MM.1S (cell line): ENCODE measurements at regions not wholly inside any gene's neighbourhood (a gene's known extent, or its start where the extent isn't known, plus 50 kb on each side); places are given as distances from the start of the nearest gene placed in this dataset.

Source experiments
- DNase-seq: peaks from one replicate; pipeline ENCODE4 v3.0.0-alpha.2; 2015
- H2AFZ ChIP-seq: fragments of 300-600 bp; sonication (generic); 2 replicates; pipeline ENCODE4 v1.6.0; 2016; ENCODE audit warnings: antibody characterized with exemption, low read length
- H3F3A ChIP-seq: fragments of 300-600 bp; sonication (generic); 2 replicates; pipeline ENCODE4 v1.6.1; 2016; ENCODE audit warnings: mild to moderate bottlenecking, antibody characterized with exemption, low read length, moderate library complexity, mixed read lengths; ENCODE audit not compliant: insufficient read depth
- H3K27ac ChIP-seq: fragments of 300-600 bp; sonication (generic); 2 replicates; pipeline ENCODE4 v1.5.1; 2016; ENCODE audit warnings: mild to moderate bottlenecking, low read length
- H3K27me3 ChIP-seq: fragments of 300-600 bp; sonication (generic); replicated peaks from 2 replicates; pipeline ENCODE4 v1.6.0; 2016; ENCODE audit warnings: low read length; ENCODE audit not compliant: insufficient read depth
- H3K36me3 ChIP-seq: fragments of 300-600 bp; sonication (generic); replicated peaks from 2 replicates; pipeline ENCODE4 v1.6.1; 2016; ENCODE audit warnings: mild to moderate bottlenecking, low read length, mixed read lengths; ENCODE audit not compliant: insufficient read depth
- H3K4me1 ChIP-seq: fragments of 300-600 bp; sonication (generic); 2 replicates; pipeline ENCODE4 v1.6.1; 2016; ENCODE audit warnings: low read length, mixed read lengths
- H3K4me2 ChIP-seq: fragments of 300-600 bp; sonication (generic); 2 replicates; pipeline ENCODE4 v1.6.0; 2016; ENCODE audit warnings: low read depth, low read length
- H3K4me3 ChIP-seq: fragments of 300-600 bp; sonication (generic); 2 replicates; pipeline ENCODE4 v1.5.1; 2016; ENCODE audit warnings: low read length, mixed read lengths
- H3K79me2 ChIP-seq: fragments of 300-600 bp; sonication (generic); 2 replicates; pipeline ENCODE4 v1.6.1; 2016; ENCODE audit warnings: mixed run types, low read length, mixed read lengths
- H3K9ac ChIP-seq: fragments of 300-600 bp; sonication (generic); 2 replicates; pipeline ENCODE4 v1.6.1; 2016; ENCODE audit warnings: low read length, mixed read lengths
- H3K9me2 ChIP-seq: fragments of 300-600 bp; sonication (generic); replicated peaks from 2 replicates; pipeline ENCODE4 v1.6.1; 2016; ENCODE audit warnings: mild to moderate bottlenecking, low read length, mixed read lengths; ENCODE audit not compliant: insufficient read depth
- H3K9me3 ChIP-seq: fragments of 300-600 bp; sonication (generic); replicated peaks from 2 replicates; pipeline ENCODE4 v1.6.1; 2016; ENCODE audit warnings: mild to moderate bottlenecking, low read length, mixed read lengths; ENCODE audit not compliant: insufficient read depth
- H4K20me1 ChIP-seq: fragments of 300-600 bp; sonication (generic); 2 replicates; pipeline ENCODE4 v1.6.1; 2016; ENCODE audit warnings: mild to moderate bottlenecking, low read length, moderate library complexity, mixed read lengths; ENCODE audit not compliant: insufficient read depth
- CTCF ChIP-seq: fragments of 300-600 bp; sonication (generic); IDR thresholded peaks from 2 replicates; pipeline ENCODE4 v1.5.1; 2016; ENCODE audit warnings: antibody characterized with exemption, low read length, mixed read lengths
- EZH2 ChIP-seq: fragments of 300-600 bp; sonication (generic); optimal IDR thresholded peaks from 2 replicates; pipeline ENCODE3; 2017; ENCODE audit warnings: low read depth, mild to moderate bottlenecking, antibody characterized with exemption, low read length, mixed read lengths
- EZH2phosphoT487 ChIP-seq: fragments of 300-600 bp; sonication (generic); IDR thresholded peaks from 2 replicates; pipeline ENCODE4 v1.6.1; 2018; ENCODE audit warnings: antibody characterized with exemption, low read length

- no peaks in the 10 kb centered on the region for H3K9me2 ChIP-seq
- no peaks in the 10 kb centered on the region for H3K27me3 ChIP-seq
- no peak for TF ChIP-seq EZH2phosphoT487
- TF ChIP-seq EZH2 = no peak
- no peak for TF ChIP-seq CTCF
- H3K36me3 ChIP-seq = no peaks in the 10 kb centered on the region
- no peak overlapping the region for H3K9ac ChIP-seq
- no peaks in the 10 kb centered on the region for H3K9me3 ChIP-seq
- no peak overlapping the region for H3K4me3 ChIP-seq
- no peaks in the 10 kb centered on the region for H3F3A ChIP-seq
- no peaks in the 10 kb centered on the region for H3K4me1 ChIP-seq
- H4K20me1 ChIP-seq = no peaks in the 10 kb centered on the region
- no peak for DNase-seq
- no peak overlapping the region for H3K4me2 ChIP-seq
- H2AFZ ChIP-seq = no peak overlapping the region
- H3K79me2 ChIP-seq = no peaks in the 10 kb centered on the region
- H3K27ac ChIP-seq = no peak overlapping the region
Observed at GRCh38 chr4:134364928-134365327, 163.3 kb upstream of the PABPC4L start.

GRCh38 chr4:134345244-134345643 is 143.7 kb upstream of the PABPC4L start:
- Histone ChIP-seq H3K36me3 (no peaks in the 10 kb centered on the region), H3K9ac (no peak overlapping the region), H4K20me1 (no peaks in the 10 kb centered on the region), H3F3A (no peaks in the 10 kb centered on the region), H3K4me1 (no peaks in the 10 kb centered on the region), H3K27me3 (no peaks in the 10 kb centered on the region), H2AFZ (no peak overlapping the region), H3K4me2 (no peak overlapping the region), H3K27ac (no peak overlapping the region), H3K9me2 (no peaks in the 10 kb centered on the region), H3K9me3 (no peaks in the 10 kb centered on the region), H3K79me2 (no peaks in the 10 kb centered on the region), H3K4me3 (no peak overlapping the region)
- TF ChIP-seq EZH2 = no peak
- TF ChIP-seq CTCF = no peak
- DNase-seq = no peak

- Histone ChIP-seq H3K4me2 (no peak overlapping the region), H3K9ac (no peak overlapping the region), H3K9me2 (no peaks in the 10 kb centered on the region), H3K79me2 (no peaks in the 10 kb centered on the region), H3F3A (no peaks in the 10 kb centered on the region), H2AFZ (no peak overlapping the region), H3K27ac (no peak overlapping the region), H3K4me1 (no peaks in the 10 kb centered on the region), H4K20me1 (no peaks in the 10 kb centered on the region), H3K27me3 (no peaks in the 10 kb centered on the region), H3K9me3 (no peaks in the 10 kb centered on the region), H3K4me3 (no peak overlapping the region), H3K36me3 (no peaks in the 10 kb centered on the region)
- no peak for DNase-seq
- no peak for TF ChIP-seq EZH2
- TF ChIP-seq EZH2phosphoT487 = no peak
- TF ChIP-seq CTCF = no peak
Observed at GRCh38 chr4:134343656-134344055, 142.1 kb upstream of the PABPC4L start.

- Histone ChIP-seq H3K79me2 (no peaks in the 10 kb centered on the region), H4K20me1 (no peaks in the 10 kb centered on the region), H3K27me3 (no peaks in the 10 kb centered on the region), H3K9me2 (no peaks in the 10 kb centered on the region), H3K27ac (no peak overlapping the region), H3K9ac (no peak overlapping the region), H3K4me3 (no peak overlapping the region), H2AFZ (no peak overlapping the region), H3F3A (no peaks in the 10 kb centered on the region), H3K36me3 (no peaks in the 10 kb centered on the region), H3K9me3 (no peaks in the 10 kb centered on the region), H3K4me2 (no peak overlapping the region), H3K4me1 (no peaks in the 10 kb centered on the region)
- DNase-seq = no peak
- TF ChIP-seq EZH2phosphoT487 = no peak
Observed at GRCh38 chr4:134343081-134343480, 141.5 kb upstream of the PABPC4L start.
